AG10803 (cell line): ENCODE measurements at regions not wholly inside any gene's neighbourhood (a gene's known extent, or its start where the extent isn't known, plus 50 kb on each side); places are given as distances from the start of the nearest gene placed in this dataset.
A peak's percentile ranks its signal among the peaks of the same experiment; 100 is the strongest.

Source experiments
- DNase-seq: peaks from one replicate; pipeline ENCODE4 v3.0.0; 2010; ENCODE audit warnings: low read depth
- H3K4me3 ChIP-seq: 2 replicates; pipeline ENCODE4 v1.5.1; 2011; ENCODE audit warnings: mild to moderate bottlenecking, low read length, control low read depth
- CTCF ChIP-seq: conservative IDR thresholded peaks from 2 replicates; pipeline ENCODE4 v1.5.1; 2011; ENCODE audit warnings: mild to moderate bottlenecking, low read length, control low read depth, inconsistent platforms

DNA sequence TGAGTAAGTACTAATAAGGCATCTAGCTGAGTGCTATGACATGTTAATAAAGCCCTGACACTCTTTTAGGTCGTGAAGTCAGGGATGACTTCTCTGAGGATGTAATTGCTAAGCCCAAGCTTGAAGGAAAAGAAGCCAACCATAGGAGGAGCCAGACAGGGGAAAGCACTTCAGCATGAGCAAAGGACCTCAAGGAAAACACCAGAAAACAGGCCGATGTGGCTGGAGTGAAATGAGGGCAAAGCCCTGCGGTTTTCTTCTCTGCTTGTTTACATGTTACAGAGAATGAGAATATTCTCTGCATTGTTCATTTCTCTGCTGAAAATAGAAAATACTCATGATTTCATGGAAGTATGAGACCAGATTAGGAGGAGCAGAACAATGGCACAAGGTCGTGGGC lies 112.5 kb upstream of the ARHGAP28 start:
- peak; percentile 34 for DNase-seq
- H3K4me3 ChIP-seq, result no peak overlapping the region
- no peak for TF ChIP-seq CTCF

DNA sequence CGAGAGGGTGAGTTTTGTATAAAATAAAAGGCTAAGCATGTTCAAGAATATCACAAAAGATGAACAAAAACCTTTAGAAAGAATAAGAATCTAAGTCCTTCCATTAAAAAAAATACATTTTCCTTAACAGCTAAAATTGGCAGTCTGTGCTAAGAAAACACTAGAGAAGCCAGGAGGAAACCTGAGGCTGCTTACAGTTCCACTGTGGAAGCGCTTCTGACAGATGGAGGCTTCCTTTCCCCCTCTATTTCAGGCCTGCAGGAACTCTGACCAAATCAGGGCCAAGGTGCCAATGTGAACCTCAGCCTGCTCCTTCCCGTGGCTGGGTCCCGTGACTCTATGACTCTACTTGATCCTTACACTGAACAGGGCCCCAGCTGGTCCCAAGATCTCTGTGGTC lies 108.1 kb upstream of the ARHGAP28 start:
- DNase-seq, result no peak
- no peak for TF ChIP-seq CTCF
- no peak overlapping the region for H3K4me3 ChIP-seq

- H3K4me3 ChIP-seq, result no peak overlapping the region
- DNase-seq, result no peak
- no peak for TF ChIP-seq CTCF
Measured at GRCh38 chr18:6623278-6623677, 106.2 kb upstream of the ARHGAP28 start.

- H3K4me3 ChIP-seq, result no peak overlapping the region
- peak; percentile 63 for DNase-seq
- TF ChIP-seq CTCF, result no peak
Measured at GRCh38 chr18:6624271-6624660, 105.2 kb upstream of the ARHGAP28 start.

DNA sequence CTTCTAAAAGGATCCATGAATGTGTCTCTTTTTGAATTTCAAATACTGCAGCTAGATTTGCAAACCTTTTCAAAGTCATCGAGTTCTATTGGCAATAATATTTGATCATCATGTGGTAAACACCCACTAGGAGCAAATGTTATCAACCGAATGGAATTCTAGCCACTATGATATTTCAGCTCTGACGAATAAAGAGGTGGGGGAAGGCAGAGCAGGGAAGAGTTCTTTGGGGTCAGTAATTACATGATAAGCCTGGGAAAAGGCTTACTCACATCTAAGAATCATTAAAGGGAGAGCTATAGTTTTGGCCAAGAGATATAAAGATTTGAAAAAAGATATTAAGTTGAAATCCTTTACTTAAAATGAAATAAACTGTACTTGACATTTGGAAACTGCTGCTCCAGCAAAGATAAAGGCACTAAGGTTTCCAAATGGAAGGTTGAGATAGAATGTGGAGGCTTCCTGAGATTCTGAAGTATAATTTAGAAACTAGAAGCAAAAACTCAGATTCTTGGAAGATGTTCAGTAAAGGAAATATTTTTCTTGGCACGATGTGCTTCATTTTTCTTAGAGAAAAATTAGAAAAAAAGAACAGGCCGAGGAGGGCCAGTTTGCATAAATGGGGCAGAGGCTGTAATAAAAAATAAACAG lies 104.7 kb upstream of the ARHGAP28 start:
- H3K4me3 ChIP-seq, result no peak overlapping the region
- no peak for TF ChIP-seq CTCF
- peak; percentile 43 for DNase-seq

GRCh38 chr18:6625481-6625880 lies 104.0 kb upstream of the ARHGAP28 start:
- no peak for TF ChIP-seq CTCF
- DNase-seq, result no peak
- no peak overlapping the region for H3K4me3 ChIP-seq

- TF ChIP-seq CTCF, result no peak
- H3K4me3 ChIP-seq, result no peak overlapping the region
- no peak for DNase-seq
Measured at GRCh38 chr18:6626457-6626856, 103.1 kb upstream of the ARHGAP28 start.
